ENCODE measurements at regions not wholly inside any gene's neighbourhood (a gene's known extent, or its start where the extent isn't known, plus 50 kb on each side); places are given as distances from the start of the nearest gene placed in this dataset.
"Not testable (repeated sequence)": the region's sequence is repeated elsewhere in the genome, so short reads cannot be mapped to it uniquely, and the experiment has no call there.

DNA sequence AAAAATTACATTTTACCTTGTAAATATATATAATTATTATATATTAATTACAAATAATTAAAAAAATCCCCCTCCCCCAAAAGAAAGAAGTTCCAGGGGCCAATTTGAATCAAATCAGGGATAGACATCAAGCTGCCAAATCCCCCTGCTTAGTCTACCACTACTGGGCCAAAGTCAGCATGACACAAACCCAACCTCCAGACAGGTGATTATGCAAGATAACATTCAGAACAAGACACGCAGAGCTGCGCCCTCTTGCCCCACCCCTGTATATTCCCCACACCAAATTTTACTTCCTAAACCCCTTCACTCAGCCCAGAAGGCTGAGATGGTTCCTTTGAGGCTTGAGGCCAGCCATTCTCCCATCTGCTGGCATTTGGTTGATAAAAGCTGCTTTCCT lies 2059.1 kb upstream of the CDH6 start:
- Histone ChIP-seq H3K9me3 (ENCODE audit: control insufficient read depth in 2 of 2, insufficient read depth in 1 of 2, low read depth in 1 of 2, low read length in 1 of 2) (peaks cover 0 to 4% of the 10 kb centered on the region in 2 donors), H3K27me3 (ENCODE audit: control insufficient read depth in 3 of 3, insufficient read depth in 3 of 3, low read length in 3 of 3) (no peaks in the 10 kb centered on the region), H3K36me3 (ENCODE audit: control insufficient read depth in 3 of 3, insufficient read depth in 2 of 3, low read depth in 1 of 3, low read length in 3 of 3) (no peaks in the 10 kb centered on the region), H3K4me3 (ENCODE audit: low read depth in 1 of 3, low read length in 3 of 3) (no peak overlapping the region), H3K27ac (ENCODE audit: low read depth in 1 of 3, low read length in 2 of 3) (no peak overlapping the region), H3K4me1 (ENCODE audit: control insufficient read depth in 3 of 3, insufficient read depth in 2 of 3, low read depth in 1 of 3, low read length in 2 of 3) (no peaks in the 10 kb centered on the region)
- FAIRE-seq, result no peak
- DNase-seq, result no peak
- WGBS, 3 donors, result 49 to 78% (median 64%) methylated on average over 2 of the region's 2 CpGs

DNA sequence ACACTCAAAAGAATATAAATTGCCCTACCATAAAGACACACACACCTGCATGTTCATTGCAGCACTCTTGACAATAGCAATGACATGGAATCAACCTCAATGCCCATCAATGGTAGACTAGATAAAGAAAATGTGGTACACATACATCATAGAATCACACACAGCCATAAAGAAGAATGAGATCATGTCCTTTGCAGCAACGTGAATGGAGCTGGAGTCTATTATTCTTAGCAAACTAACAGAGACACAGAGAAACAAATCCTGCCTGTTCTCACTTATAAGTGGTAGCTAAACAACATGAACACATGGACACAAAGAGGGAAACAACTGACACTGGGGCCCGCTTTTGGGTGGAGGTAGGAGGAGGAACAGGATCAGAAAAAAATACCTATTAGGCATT lies 2062.2 kb upstream of the CDH6 start:
- peaks cover 0 to 7% of the 10 kb centered on the region in 2 donors for H3K9me3 ChIP-seq (ENCODE audit: control insufficient read depth in 2 of 2, insufficient read depth in 1 of 2, low read depth in 1 of 2, low read length in 1 of 2)
- H3K4me1 ChIP-seq (ENCODE audit: control insufficient read depth in 3 of 3, insufficient read depth in 2 of 3, low read depth in 1 of 3, low read length in 2 of 3), result no peaks in the 10 kb centered on the region
- H3K27me3 ChIP-seq (ENCODE audit: control insufficient read depth in 3 of 3, insufficient read depth in 3 of 3, low read length in 3 of 3), result no peaks in the 10 kb centered on the region
- no peaks in the 10 kb centered on the region for H3K36me3 ChIP-seq (ENCODE audit: control insufficient read depth in 3 of 3, insufficient read depth in 2 of 3, low read depth in 1 of 3, low read length in 3 of 3)
- 58 to 69% (median 64%) methylated on average over 2 of the region's 2 CpGs for WGBS, 3 donors
- no peak for FAIRE-seq
- no peak for DNase-seq
- H3K27ac ChIP-seq (ENCODE audit: low read depth in 1 of 3, low read length in 2 of 3), result no peak overlapping the region
- no peak overlapping the region for H3K4me3 ChIP-seq (ENCODE audit: low read depth in 1 of 3, low read length in 3 of 3)

DNA sequence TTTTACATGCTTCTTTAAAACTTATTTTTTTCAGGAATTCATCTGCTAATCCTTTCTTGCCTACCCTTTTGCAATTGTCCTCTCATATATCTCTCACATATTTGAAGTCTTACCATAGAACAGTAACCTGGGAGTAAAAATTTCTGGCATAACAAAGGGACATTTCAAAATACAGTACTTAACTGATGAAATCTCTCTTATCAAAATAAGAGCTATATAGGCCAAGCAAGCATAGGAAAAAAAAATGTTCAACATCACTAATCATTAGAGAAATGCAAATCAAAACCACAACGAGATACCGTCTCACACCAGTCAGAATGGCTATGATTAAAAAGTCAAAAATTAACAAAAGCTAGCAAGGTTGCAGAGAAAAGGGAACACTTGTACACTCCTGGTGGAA lies 2062.7 kb upstream of the CDH6 start:
- no peaks in the 10 kb centered on the region for H3K27me3 ChIP-seq (ENCODE audit: control insufficient read depth in 3 of 3, insufficient read depth in 3 of 3, low read length in 3 of 3)
- no peak for FAIRE-seq
- WGBS, 3 donors, result 57 to 78% (median 62%) methylated on average over 2 of the region's 2 CpGs

DNA sequence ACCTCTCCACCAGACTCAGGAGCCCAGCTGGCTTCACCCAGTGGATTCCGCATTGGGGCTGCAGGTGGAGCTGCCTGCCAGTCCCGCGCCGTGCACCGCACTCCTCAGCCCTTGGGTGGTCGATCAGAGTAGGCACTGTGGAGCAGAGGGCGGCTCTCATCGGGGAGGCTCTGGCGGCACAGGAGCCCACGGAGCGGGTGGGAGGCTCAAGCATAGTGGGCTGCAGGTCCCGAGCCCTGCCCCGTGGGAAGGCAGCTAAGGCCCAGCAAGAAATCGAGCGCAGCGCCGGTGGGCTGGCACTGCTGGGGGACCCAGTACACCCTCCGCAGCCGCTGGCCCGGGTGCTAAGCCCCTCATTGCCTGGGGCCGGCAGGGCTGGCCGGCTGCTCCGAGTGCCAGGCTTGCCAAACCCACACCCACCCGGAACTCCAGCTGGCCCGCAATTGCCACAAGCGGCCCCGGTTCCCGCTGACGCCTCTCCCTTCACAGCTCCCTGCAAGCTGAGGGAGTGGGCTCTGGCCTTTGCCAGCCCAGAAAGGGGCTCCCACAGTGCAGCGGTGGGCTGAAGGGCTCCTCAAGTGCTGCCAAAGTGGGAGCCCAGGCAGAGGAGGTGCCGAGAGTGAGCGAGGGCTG lies 2065.8 kb upstream of the CDH6 start:
- not testable (repeated sequence) for H3K27me3 ChIP-seq (ENCODE audit: control insufficient read depth in 3 of 3, insufficient read depth in 3 of 3, low read length in 3 of 3); H3K4me3 ChIP-seq (ENCODE audit: low read depth in 1 of 3, low read length in 3 of 3); H3K4me1 ChIP-seq (ENCODE audit: control insufficient read depth in 3 of 3, insufficient read depth in 2 of 3, low read depth in 1 of 3, low read length in 2 of 3); H3K27ac ChIP-seq (ENCODE audit: low read depth in 1 of 3, low read length in 2 of 3); FAIRE-seq; H3K36me3 ChIP-seq (ENCODE audit: control insufficient read depth in 3 of 3, insufficient read depth in 2 of 3, low read depth in 1 of 3, low read length in 3 of 3); DNase-seq; H3K9me3 ChIP-seq (ENCODE audit: control insufficient read depth in 2 of 2, insufficient read depth in 1 of 2, low read depth in 1 of 2, low read length in 1 of 2)
- WGBS, 3 donors, result 96 to 97% (median 96%) methylated on average over 25 to 32 of the region's 32 CpGs

More for the DNA sequence above, 2062.7 kb upstream of the CDH6 start:
- Histone ChIP-seq H3K27ac (ENCODE audit: low read depth in 1 of 3, low read length in 2 of 3) (no peak overlapping the region), H3K9me3 (ENCODE audit: control insufficient read depth in 2 of 2, insufficient read depth in 1 of 2, low read depth in 1 of 2, low read length in 1 of 2) (peaks cover 0 to 7% of the 10 kb centered on the region in 2 donors), H3K4me1 (ENCODE audit: control insufficient read depth in 3 of 3, insufficient read depth in 2 of 3, low read depth in 1 of 3, low read length in 2 of 3) (no peaks in the 10 kb centered on the region), H3K4me3 (ENCODE audit: low read depth in 1 of 3, low read length in 3 of 3) (no peak overlapping the region), H3K36me3 (ENCODE audit: control insufficient read depth in 3 of 3, insufficient read depth in 2 of 3, low read depth in 1 of 3, low read length in 3 of 3) (no peaks in the 10 kb centered on the region)
- DNase-seq, result no peak

DNA sequence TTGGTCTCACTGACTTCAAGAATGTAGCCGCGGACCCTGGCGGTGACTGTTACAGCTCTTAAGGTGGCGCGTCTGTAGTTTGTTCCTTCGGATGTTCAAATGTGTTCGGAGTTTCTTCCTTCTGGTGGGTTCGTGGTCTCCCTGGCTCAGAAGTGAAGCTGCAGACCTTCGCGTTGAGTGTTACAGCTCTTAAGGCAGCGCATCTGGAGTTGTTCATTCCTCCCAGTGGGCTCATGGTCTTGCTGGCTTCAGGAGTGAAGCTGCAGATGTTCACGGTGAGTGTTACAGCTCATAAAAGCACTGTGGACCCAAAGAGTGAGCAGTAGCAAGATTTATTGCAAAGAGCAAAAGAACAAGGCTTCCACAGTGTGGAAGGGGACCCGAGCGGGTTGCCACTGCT lies 2067.0 kb upstream of the CDH6 start:
- not testable (repeated sequence) for H3K4me1 ChIP-seq (ENCODE audit: control insufficient read depth in 3 of 3, insufficient read depth in 2 of 3, low read depth in 1 of 3, low read length in 2 of 3); H3K36me3 ChIP-seq (ENCODE audit: control insufficient read depth in 3 of 3, insufficient read depth in 2 of 3, low read depth in 1 of 3, low read length in 3 of 3); H3K9me3 ChIP-seq (ENCODE audit: control insufficient read depth in 2 of 2, insufficient read depth in 1 of 2, low read depth in 1 of 2, low read length in 1 of 2); DNase-seq; FAIRE-seq; H3K27ac ChIP-seq (ENCODE audit: low read depth in 1 of 3, low read length in 2 of 3); H3K27me3 ChIP-seq (ENCODE audit: control insufficient read depth in 3 of 3, insufficient read depth in 3 of 3, low read length in 3 of 3); H3K4me3 ChIP-seq (ENCODE audit: low read depth in 1 of 3, low read length in 3 of 3)
- 91 to 92% (median 91%) methylated on average over 14 of the region's 14 CpGs for WGBS, 3 donors

DNA sequence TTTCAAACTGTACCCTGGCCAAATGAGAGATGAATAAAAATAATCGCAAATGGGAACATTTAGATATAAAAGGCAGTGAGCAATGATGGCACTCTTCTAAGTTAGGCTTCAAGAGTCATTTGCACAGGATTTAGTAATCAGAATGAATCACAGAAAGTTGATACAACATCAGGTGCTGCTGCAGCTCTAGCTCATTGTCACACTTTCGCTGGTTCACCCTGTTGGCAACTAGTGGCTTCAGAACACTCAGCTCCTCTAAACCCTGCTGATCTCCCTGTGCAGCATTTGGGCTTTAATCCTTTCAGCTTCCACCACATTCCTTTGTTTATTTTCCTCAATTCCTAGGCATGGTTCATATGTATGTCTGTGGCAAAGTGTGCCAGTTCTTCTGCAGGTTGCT lies 2071.2 kb upstream of the CDH6 start:
- Histone ChIP-seq H3K4me1 (ENCODE audit: control insufficient read depth in 3 of 3, insufficient read depth in 2 of 3, low read depth in 1 of 3, low read length in 2 of 3) (no peaks in the 10 kb centered on the region), H3K36me3 (ENCODE audit: control insufficient read depth in 3 of 3, insufficient read depth in 2 of 3, low read depth in 1 of 3, low read length in 3 of 3) (no peaks in the 10 kb centered on the region), H3K27me3 (ENCODE audit: control insufficient read depth in 3 of 3, insufficient read depth in 3 of 3, low read length in 3 of 3) (no peaks in the 10 kb centered on the region), H3K27ac (ENCODE audit: low read depth in 1 of 3, low read length in 2 of 3) (no peak overlapping the region), H3K9me3 (ENCODE audit: control insufficient read depth in 2 of 2, insufficient read depth in 1 of 2, low read depth in 1 of 2, low read length in 1 of 2) (peaks cover 0 to 2% of the 10 kb centered on the region in 2 donors), H3K4me3 (ENCODE audit: low read depth in 1 of 3, low read length in 3 of 3) (no peak overlapping the region)
- FAIRE-seq (no peak), DNase-seq (no peak)
- 84 to 88% (median 86%) methylated on average over 2 of the region's 2 CpGs for WGBS, 3 donors

DNA sequence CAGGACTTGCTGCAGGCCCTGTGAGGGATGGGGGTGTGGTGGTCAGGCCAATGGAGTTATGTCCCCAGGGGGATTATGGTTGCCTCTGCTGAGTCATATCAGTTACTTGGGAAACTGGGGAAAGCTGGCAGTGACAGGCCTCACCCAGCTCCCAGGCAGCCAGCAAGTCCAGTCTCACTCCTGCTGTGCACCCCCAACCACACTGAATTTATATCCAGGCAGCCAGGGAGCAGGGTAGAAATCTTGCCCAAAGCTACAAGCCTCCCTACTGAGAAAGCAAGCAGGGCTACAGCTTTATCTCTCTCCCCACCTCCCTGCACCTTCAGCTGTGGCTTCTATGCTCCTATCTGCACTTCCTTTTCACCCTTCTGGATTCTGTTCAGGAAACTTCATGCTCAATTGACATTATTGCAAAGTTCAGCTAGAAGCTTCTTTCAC lies 2076.0 kb upstream of the CDH9 start:
- H3K9me3 ChIP-seq (ENCODE audit: control insufficient read depth in 2 of 2, insufficient read depth in 1 of 2, low read depth in 1 of 2, low read length in 1 of 2), result peaks cover 2 to 4% of the 10 kb centered on the region in 2 donors
- H3K4me3 ChIP-seq (ENCODE audit: low read depth in 1 of 3, low read length in 3 of 3), result no peak overlapping the region
- DNase-seq (no peak), FAIRE-seq (no peak)
- no peaks in the 10 kb centered on the region for H3K36me3 ChIP-seq (ENCODE audit: control insufficient read depth in 3 of 3, insufficient read depth in 2 of 3, low read depth in 1 of 3, low read length in 3 of 3)
- H3K4me1 ChIP-seq (ENCODE audit: control insufficient read depth in 3 of 3, insufficient read depth in 2 of 3, low read depth in 1 of 3, low read length in 2 of 3), result no peaks in the 10 kb centered on the region
- H3K27me3 ChIP-seq (ENCODE audit: control insufficient read depth in 3 of 3, insufficient read depth in 3 of 3, low read length in 3 of 3), result no peaks in the 10 kb centered on the region
- H3K27ac ChIP-seq (ENCODE audit: low read depth in 1 of 3, low read length in 2 of 3), result no peak overlapping the region

DNA sequence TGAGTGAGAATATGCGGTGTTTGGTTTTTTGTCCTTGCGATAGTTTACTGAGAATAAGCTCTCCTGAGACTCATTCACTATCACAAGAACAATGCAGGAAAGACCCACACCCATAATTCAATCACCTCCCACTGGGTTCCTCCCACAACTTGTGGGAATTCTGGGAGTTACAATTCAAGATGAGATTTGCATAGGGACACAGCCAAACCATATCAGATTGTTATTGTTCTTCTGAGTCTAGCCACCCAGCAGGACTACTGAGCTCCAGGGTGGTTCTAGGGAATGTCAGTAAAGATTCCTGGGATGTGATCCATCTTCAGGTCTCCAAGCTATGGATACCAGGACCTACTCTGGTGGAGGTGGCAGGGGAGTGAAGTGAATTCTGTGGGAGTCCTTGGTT lies 2075.1 kb upstream of the CDH9 start:
- H3K36me3 ChIP-seq (ENCODE audit: control insufficient read depth in 3 of 3, insufficient read depth in 2 of 3, low read depth in 1 of 3, low read length in 3 of 3), result no peaks in the 10 kb centered on the region

DNA sequence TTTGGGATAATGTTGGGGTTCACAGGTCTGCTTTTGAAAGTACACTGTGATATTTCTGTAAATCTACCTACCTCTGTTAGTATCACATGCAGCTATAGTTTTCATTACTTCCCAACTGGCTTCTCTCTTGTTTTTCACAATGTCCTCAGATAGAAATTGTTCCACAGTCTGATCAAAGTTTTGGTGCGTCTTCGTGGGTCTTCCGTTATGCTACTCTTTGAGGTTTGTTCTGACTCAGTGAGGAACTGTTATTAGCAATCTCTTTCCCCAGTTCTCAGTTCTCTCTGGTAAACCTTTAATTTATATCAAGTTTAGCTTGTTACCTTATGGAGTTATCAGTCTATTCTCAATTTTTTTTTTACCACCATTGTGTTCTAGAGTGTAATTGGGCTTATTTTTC lies 2061.2 kb upstream of the CDH9 start:
- H3K4me1 ChIP-seq (ENCODE audit: control insufficient read depth in 3 of 3, insufficient read depth in 2 of 3, low read depth in 1 of 3, low read length in 2 of 3), result no peaks in the 10 kb centered on the region
- 91 to 98% (median 95%) methylated on average over 3 of the region's 3 CpGs for WGBS, 3 donors
- DNase-seq, result no peak
- H3K4me3 ChIP-seq (ENCODE audit: low read depth in 1 of 3, low read length in 3 of 3), result no peak overlapping the region
- no peak overlapping the region for H3K27ac ChIP-seq (ENCODE audit: low read depth in 1 of 3, low read length in 2 of 3)
- no peaks in the 10 kb centered on the region for H3K27me3 ChIP-seq (ENCODE audit: control insufficient read depth in 3 of 3, insufficient read depth in 3 of 3, low read length in 3 of 3)
- H3K36me3 ChIP-seq (ENCODE audit: control insufficient read depth in 3 of 3, insufficient read depth in 2 of 3, low read depth in 1 of 3, low read length in 3 of 3), result no peaks in the 10 kb centered on the region
- FAIRE-seq, result no peak
- peaks cover 0 to 3% of the 10 kb centered on the region in 2 donors for H3K9me3 ChIP-seq (ENCODE audit: control insufficient read depth in 2 of 2, insufficient read depth in 1 of 2, low read depth in 1 of 2, low read length in 1 of 2)

More for the DNA sequence above, 2075.1 kb upstream of the CDH9 start:
- H3K4me1 ChIP-seq (ENCODE audit: control insufficient read depth in 3 of 3, insufficient read depth in 2 of 3, low read depth in 1 of 3, low read length in 2 of 3), result no peaks in the 10 kb centered on the region
- no peak overlapping the region for H3K4me3 ChIP-seq (ENCODE audit: low read depth in 1 of 3, low read length in 3 of 3)
- WGBS, 3 donors, result 93 to 98% (median 98%) methylated on average over 2 of the region's 2 CpGs
- DNase-seq (no peak), FAIRE-seq (no peak)
- no peak overlapping the region for H3K27ac ChIP-seq (ENCODE audit: low read depth in 1 of 3, low read length in 2 of 3)
- peaks cover 2 to 4% of the 10 kb centered on the region in 2 donors for H3K9me3 ChIP-seq (ENCODE audit: control insufficient read depth in 2 of 2, insufficient read depth in 1 of 2, low read depth in 1 of 2, low read length in 1 of 2)
- no peaks in the 10 kb centered on the region for H3K27me3 ChIP-seq (ENCODE audit: control insufficient read depth in 3 of 3, insufficient read depth in 3 of 3, low read length in 3 of 3)

All from small intestine (tissue), 7 donors.